ENCODE measurements at regions not wholly inside any gene's neighbourhood (a gene's known extent, or its start where the extent isn't known, plus 50 kb on each side); places are given as distances from the start of the nearest gene placed in this dataset.
"Not testable (repeated sequence)": the region's sequence is repeated elsewhere in the genome, so short reads cannot be mapped to it uniquely, and the experiment has no call there.

DNA sequence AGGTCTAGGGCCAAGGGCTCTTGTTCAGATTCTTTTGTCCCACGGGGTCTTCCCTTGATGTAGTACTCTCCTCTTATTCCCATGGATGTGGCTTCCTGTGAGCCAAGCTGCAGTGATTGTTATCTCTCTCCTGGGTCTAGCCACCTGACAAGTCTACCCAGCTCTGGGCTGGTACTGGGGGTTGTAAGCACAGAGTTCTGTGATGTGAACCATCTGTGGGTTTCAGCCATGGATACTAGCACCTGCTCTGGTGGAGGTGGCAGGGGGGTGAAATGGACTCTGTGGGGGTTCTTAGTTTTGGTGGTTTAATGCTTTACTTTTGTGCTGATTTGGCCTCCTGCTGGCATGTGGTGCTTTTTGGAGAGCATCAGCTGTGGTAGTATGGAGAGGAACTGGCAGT, 350.8 kb downstream of the DNAJB9 start (continued):
- TF ChIP-seq, protein P1, sequence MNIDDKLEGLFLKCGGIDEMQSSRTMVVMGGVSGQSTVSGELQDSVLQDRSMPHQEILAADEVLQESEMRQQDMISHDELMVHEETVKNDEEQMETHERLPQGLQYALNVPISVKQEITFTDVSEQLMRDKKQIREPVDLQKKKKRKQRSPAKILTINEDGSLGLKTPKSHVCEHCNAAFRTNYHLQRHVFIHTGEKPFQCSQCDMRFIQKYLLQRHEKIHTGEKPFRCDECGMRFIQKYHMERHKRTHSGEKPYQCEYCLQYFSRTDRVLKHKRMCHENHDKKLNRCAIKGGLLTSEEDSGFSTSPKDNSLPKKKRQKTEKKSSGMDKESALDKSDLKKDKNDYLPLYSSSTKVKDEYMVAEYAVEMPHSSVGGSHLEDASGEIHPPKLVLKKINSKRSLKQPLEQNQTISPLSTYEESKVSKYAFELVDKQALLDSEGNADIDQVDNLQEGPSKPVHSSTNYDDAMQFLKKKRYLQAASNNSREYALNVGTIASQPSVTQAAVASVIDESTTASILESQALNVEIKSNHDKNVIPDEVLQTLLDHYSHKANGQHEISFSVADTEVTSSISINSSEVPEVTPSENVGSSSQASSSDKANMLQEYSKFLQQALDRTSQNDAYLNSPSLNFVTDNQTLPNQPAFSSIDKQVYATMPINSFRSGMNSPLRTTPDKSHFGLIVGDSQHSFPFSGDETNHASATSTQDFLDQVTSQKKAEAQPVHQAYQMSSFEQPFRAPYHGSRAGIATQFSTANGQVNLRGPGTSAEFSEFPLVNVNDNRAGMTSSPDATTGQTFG (tag by site-specific recombination; IDR thresholded peaks at IDR 0.05; ENCODE audit: borderline replicate concordance) = no peak
- TF ChIP-seq, protein P2, sequence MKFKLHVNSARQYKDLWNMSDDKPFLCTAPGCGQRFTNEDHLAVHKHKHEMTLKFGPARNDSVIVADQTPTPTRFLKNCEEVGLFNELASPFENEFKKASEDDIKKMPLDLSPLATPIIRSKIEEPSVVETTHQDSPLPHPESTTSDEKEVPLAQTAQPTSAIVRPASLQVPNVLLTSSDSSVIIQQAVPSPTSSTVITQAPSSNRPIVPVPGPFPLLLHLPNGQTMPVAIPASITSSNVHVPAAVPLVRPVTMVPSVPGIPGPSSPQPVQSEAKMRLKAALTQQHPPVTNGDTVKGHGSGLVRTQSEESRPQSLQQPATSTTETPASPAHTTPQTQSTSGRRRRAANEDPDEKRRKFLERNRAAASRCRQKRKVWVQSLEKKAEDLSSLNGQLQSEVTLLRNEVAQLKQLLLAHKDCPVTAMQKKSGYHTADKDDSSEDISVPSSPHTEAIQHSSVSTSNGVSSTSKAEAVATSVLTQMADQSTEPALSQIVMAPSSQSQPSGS (tag by site-specific recombination; IDR thresholded peaks at IDR 0.05; ENCODE audit: low read depth) = no peak
- TF ChIP-seq ZNF654 (tag by site-specific recombination; IDR thresholded peaks at IDR 0.05; ENCODE audit: low read depth) = no peak
- no peak for TF ChIP-seq ZNF558 (tag by site-specific recombination; IDR thresholded peaks at IDR 0.05)
- TF ChIP-seq, protein P3, sequence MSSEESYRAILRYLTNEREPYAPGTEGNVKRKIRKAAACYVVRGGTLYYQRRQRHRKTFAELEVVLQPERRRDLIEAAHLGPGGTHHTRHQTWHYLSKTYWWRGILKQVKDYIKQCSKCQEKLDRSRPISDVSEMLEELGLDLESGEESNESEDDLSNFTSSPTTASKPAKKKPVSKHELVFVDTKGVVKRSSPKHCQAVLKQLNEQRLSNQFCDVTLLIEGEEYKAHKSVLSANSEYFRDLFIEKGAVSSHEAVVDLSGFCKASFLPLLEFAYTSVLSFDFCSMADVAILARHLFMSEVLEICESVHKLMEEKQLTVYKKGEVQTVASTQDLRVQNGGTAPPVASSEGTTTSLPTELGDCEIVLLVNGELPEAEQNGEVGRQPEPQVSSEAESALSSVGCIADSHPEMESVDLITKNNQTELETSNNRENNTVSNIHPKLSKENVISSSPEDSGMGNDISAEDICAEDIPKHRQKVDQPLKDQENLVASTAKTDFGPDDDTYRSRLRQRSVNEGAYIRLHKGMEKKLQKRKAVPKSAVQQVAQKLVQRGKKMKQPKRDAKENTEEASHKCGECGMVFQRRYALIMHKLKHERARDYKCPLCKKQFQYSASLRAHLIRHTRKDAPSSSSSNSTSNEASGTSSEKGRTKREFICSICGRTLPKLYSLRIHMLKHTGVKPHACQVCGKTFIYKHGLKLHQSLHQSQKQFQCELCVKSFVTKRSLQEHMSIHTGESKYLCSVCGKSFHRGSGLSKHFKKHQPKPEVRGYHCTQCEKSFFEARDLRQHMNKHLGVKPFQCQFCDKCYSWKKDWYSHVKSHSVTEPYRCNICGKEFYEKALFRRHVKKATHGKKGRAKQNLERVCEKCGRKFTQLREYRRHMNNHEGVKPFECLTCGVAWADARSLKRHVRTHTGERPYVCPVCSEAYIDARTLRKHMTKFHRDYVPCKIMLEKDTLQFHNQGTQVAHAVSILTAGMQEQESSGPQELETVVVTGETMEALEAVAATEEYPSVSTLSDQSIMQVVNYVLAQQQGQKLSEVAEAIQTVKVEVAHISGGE (tag by site-specific recombination; conservative IDR thresholded peaks at IDR 0.05; ENCODE audit: low read depth) = no peak
- no peak for TF ChIP-seq GLIS2 (tag by site-specific recombination; IDR thresholded peaks at IDR 0.05)

DNA sequence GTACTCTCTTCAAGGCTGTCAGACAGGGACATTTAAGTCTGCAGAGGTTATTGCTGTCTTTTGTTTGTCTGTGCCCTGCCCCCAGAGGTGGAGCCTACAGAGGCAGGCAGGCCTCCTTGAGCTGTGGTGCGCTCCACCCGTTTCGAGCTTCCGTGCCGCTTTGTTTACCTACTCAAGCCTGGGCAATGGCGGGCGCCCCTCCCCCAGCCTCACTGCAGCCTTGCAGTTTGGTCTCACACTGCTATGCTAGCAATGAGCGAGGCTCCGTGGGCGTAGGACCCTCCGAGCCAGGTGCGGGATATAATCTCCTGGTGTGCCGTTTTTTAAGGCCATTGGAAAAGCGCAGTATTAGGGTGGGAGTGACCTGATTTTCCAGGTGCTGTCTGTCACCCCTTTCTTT, 373.4 kb downstream of the DNAJB9 start:
- CTCF ChIA-PET; H3K36me3 ChIP-seq (ENCODE audit: control insufficient read depth in 2 of 2, insufficient read depth in 1 of 2, low read length in 2 of 2); H3K9me3 ChIP-seq (ENCODE audit: control insufficient read depth, insufficient read depth, low read depth, low read length); H3K4me3 ChIP-seq (ENCODE audit: low read depth, low read length); POLR2A ChIA-PET; H3K27ac ChIP-seq (ENCODE audit: extremely low read depth, low read depth, low read length); H3K4me1 ChIP-seq (ENCODE audit: control insufficient read depth, insufficient read depth, low read length): not testable (repeated sequence)

DNA sequence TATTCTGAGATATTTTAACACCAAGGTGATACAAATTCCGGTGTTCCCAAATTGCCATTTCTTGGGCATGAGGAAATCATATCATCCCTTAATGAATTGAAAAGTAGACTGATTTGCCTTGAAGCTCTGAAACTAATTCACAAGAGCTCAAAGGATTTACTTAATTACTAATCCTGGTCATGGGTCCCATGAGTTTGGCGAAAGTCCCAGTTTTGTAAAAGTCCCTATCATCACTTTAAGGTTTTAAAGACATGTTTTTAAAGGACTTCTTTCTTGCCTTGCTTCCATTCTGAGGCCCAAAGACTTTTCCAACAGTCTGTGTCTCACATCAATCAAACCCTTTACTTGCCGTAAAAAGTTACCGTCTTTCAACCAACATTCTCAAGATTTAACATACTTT, 377.9 kb downstream of the DNAJB9 start:
- TF ChIP-seq ZXDB (tag by site-specific recombination; IDR thresholded peaks at IDR 0.05) = no peak
- TF ChIP-seq MZF1 (tag by site-specific recombination; IDR thresholded peaks at IDR 0.05; ENCODE audit: borderline replicate concordance) = no peak
- no peak for TF ChIP-seq ZNF426 (tag by site-specific recombination; IDR thresholded peaks at IDR 0.05)
- no peak for TF ChIP-seq ZNF529 (tag by site-specific recombination; IDR thresholded peaks at IDR 0.05; ENCODE audit: insufficient replicate concordance)
- TF ChIP-seq, protein P4, sequence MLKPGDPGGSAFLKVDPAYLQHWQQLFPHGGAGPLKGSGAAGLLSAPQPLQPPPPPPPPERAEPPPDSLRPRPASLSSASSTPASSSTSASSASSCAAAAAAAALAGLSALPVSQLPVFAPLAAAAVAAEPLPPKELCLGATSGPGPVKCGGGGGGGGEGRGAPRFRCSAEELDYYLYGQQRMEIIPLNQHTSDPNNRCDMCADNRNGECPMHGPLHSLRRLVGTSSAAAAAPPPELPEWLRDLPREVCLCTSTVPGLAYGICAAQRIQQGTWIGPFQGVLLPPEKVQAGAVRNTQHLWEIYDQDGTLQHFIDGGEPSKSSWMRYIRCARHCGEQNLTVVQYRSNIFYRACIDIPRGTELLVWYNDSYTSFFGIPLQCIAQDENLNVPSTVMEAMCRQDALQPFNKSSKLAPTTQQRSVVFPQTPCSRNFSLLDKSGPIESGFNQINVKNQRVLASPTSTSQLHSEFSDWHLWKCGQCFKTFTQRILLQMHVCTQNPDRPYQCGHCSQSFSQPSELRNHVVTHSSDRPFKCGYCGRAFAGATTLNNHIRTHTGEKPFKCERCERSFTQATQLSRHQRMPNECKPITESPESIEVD (tag by site-specific recombination; IDR thresholded peaks at IDR 0.05) = no peak
- TF ChIP-seq, protein P5, sequence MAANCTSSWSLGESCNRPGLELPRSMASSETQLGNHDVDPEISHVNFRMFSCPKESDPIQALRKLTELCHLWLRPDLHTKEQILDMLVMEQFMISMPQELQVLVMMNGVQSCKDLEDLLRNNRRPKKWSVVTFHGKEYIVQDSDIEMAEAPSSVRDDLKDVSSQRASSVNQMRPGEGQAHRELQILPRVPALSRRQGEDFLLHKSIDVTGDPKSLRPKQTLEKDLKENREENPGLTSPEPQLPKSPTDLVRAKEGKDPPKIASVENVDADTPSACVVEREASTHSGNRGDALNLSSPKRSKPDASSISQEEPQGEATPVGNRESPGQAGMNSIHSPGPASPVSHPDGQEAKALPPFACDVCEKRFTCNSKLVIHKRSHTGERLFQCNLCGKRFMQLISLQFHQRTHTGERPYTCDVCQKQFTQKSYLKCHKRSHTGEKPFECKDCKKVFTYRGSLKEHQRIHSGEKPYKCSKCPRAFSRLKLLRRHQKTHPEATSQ (tag by site-specific recombination; IDR thresholded peaks at IDR 0.05) = no peak
- no peak for TF ChIP-seq KLF10 (tag by site-specific recombination; IDR thresholded peaks at IDR 0.05)
- TF ChIP-seq HOXC10 (CRISPR knock-in tag; IDR thresholded peaks at IDR 0.05) = no peak
- TF ChIP-seq SALL2 (tag by site-specific recombination; IDR thresholded peaks at IDR 0.05; ENCODE audit: borderline replicate concordance) = no peak
- no peak for TF ChIP-seq ZNF585B (tag by site-specific recombination; IDR thresholded peaks at IDR 0.05)
- no peaks in the 10 kb centered on the region for H3K36me3 ChIP-seq (ENCODE audit: control insufficient read depth in 2 of 2, insufficient read depth in 1 of 2, low read length in 2 of 2)
- H3K27ac ChIP-seq (ENCODE audit: extremely low read depth, low read depth, low read length) = no peak overlapping the region
- ChIA-PET CTCF (no interaction called here), POLR2A (no interaction called here)
- H3K9me3 ChIP-seq (ENCODE audit: control insufficient read depth, insufficient read depth, low read depth, low read length) = no peaks in the 10 kb centered on the region
- H3K4me1 ChIP-seq (ENCODE audit: control insufficient read depth, insufficient read depth, low read length) = no peaks in the 10 kb centered on the region
- no peak overlapping the region for H3K4me3 ChIP-seq (ENCODE audit: low read depth, low read length)
